SU-DHL-6 (cell line): ENCODE measurements at regions not wholly inside any gene's neighbourhood (a gene's known extent, or its start where the extent isn't known, plus 50 kb on each side); places are given as distances from the start of the nearest gene placed in this dataset.

Experiments
- H2AFZ ChIP-seq: fragments of 200-600 bp; sonication (generic); 2 replicates; pipeline ENCODE4 v1.6.1; 2014; ENCODE audit warnings: low read depth, mild to moderate bottlenecking, moderate library complexity, mixed read lengths, antibody characterized with exemption, low read length; ENCODE audit not compliant: severe bottlenecking
- H3F3A ChIP-seq: fragments of 200-600 bp; shearing (Covaris generic); 2 replicates; pipeline ENCODE4 v1.6.0; 2016; ENCODE audit warnings: antibody characterized with exemption, mild to moderate bottlenecking; ENCODE audit not compliant: insufficient read depth
- H3K27ac ChIP-seq: fragments of 200-600 bp; sonication (generic); 2 replicates; pipeline ENCODE4 v1.5.1; 2016; ENCODE audit warnings: low read depth, mild to moderate bottlenecking, low read length, moderate library complexity, mixed read lengths
- H3K27me3 ChIP-seq: fragments of 200-600 bp; sonication (generic), shearing (Covaris generic); 2 replicates; pipeline ENCODE4 v1.6.0; 2014; ENCODE audit warnings: mild to moderate bottlenecking, low read length
- H3K36me3 ChIP-seq: fragments of 200-600 bp; sonication (generic); 2 replicates; pipeline ENCODE4 v1.6.1; 2014; ENCODE audit warnings: mild to moderate bottlenecking, low read length, mixed read lengths
- H3K4me2 ChIP-seq: fragments of 300-600, 200-600 bp; shearing (Covaris generic), sonication (generic); 2 replicates; pipeline ENCODE4 v1.6.0; 2014; ENCODE audit warnings: low read length, low read depth, mild to moderate bottlenecking; ENCODE audit not compliant: poor library complexity, severe bottlenecking
- H3K4me3 ChIP-seq: fragments of 200-600 bp; sonication (generic); 2 replicates; pipeline ENCODE4 v1.5.1; 2014; ENCODE audit warnings: antibody characterized with exemption, low read length, mild to moderate bottlenecking, mixed read lengths; ENCODE audit not compliant: insufficient read depth, poor library complexity, severe bottlenecking
- H3K79me2 ChIP-seq: fragments of 200-600 bp; sonication (generic); 2 replicates; pipeline ENCODE4 v1.6.1; 2014; ENCODE audit warnings: mild to moderate bottlenecking, low read length, moderate library complexity; ENCODE audit not compliant: insufficient read depth
- H3K9ac ChIP-seq: fragments of 200-600 bp; sonication (generic); 2 replicates; pipeline ENCODE4 v1.7.0; 2014; ENCODE audit warnings: mild to moderate bottlenecking, low read length
- H3K9me2 ChIP-seq: fragments of 200-600 bp; sonication (generic); replicated peaks from 2 replicates; pipeline ENCODE4 v1.6.1; 2014; ENCODE audit warnings: low read length; ENCODE audit not compliant: insufficient read depth
- H3K9me3 ChIP-seq: fragments of 200-600 bp; sonication (generic); 2 replicates; pipeline ENCODE4 v1.6.1; 2014; ENCODE audit warnings: low read length, mixed read lengths; ENCODE audit not compliant: insufficient read depth
- H4K20me1 ChIP-seq: fragments of 200-600 bp; sonication (generic); 2 replicates; pipeline ENCODE4 v1.6.1; 2014; ENCODE audit warnings: low read depth, mild to moderate bottlenecking, antibody characterized with exemption, low read length, moderate library complexity, mixed read lengths
- EZH2phosphoT487 ChIP-seq: fragments of 200-600 bp; sonication (generic), shearing (Covaris generic); conservative IDR thresholded peaks from 2 replicates; pipeline ENCODE4 v1.6.1; 2018; ENCODE audit warnings: mild to moderate bottlenecking, antibody characterized with exemption, low read length, moderate library complexity, mixed read lengths
- TF ChIP-seq, protein P1 (sequence below): fragments of 200-600 bp; sonication (generic); IDR thresholded peaks from one replicate; pipeline ENCODE4 v1.5.1; 2017; ENCODE audit warnings: antibody characterized with exemption, mild to moderate bottlenecking, low read length, moderate library complexity; ENCODE audit not compliant: insufficient read depth, poor library complexity, severe bottlenecking

DNA sequence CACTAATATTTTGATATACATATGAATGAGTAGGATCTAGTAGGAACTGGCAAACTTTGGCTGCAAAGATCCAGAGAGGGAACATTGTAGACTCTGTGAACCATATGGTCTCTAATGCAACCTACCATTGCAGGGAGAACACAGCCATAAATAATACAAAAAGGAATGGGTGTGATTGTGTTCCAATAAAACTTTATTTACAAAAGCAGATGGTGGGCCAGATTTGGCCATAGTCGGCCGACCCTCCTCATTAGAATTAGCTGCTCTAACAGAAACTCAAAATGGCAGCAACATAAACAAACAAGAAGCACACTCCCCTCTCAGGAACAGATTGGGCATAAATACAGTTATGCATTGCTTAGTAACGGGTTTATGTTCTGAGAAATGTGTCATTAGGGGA lies 198.1 kb upstream of the RBPJ start:
- H4K20me1 ChIP-seq: no peaks in the 10 kb centered on the region
- H3K27ac ChIP-seq: no peak overlapping the region

DNA sequence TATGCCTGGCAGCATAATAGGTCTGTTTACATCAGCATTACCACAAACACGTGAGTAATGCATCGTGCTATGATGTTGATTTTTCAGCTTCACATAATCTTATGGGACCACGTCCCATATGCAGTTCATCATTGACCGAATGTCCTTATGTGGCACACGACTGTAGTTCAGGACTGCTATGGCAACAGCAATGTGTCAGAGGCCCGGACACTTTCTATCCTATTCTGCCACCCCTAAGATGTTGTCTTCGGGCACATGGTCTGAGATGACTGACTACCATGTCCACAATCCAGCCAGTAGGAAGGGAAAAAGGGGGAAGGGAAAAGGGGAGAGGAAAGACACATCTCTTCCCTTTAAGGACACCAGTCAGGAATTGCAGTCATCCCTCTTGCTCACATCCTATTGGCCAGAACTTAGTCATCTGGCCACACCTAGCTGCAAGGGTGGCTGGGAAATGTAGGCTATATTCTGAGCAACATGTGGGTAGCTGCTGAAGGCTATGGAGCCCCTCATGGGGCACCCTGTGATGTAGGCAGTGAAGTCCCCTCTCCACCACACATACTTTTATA lies 196.0 kb upstream of the RBPJ start:
- Histone ChIP-seq H3K27me3 (0 out of 2 replicates have a peak, but pooled peaks cover 3% of the 10 kb centered on the region), H3K9me3 (no peaks in the 10 kb centered on the region), H3K36me3 (no peaks in the 10 kb centered on the region), H3K79me2 (no peaks in the 10 kb centered on the region), H3K9ac (no peak overlapping the region), H2AFZ (no peak overlapping the region), H3F3A (no peaks in the 10 kb centered on the region), H4K20me1 (no peaks in the 10 kb centered on the region), H3K4me2 (no peak overlapping the region), H3K9me2 (no peaks in the 10 kb centered on the region), H3K4me3 (no peak overlapping the region), H3K27ac (no peak overlapping the region)
- TF ChIP-seq, protein P1, sequence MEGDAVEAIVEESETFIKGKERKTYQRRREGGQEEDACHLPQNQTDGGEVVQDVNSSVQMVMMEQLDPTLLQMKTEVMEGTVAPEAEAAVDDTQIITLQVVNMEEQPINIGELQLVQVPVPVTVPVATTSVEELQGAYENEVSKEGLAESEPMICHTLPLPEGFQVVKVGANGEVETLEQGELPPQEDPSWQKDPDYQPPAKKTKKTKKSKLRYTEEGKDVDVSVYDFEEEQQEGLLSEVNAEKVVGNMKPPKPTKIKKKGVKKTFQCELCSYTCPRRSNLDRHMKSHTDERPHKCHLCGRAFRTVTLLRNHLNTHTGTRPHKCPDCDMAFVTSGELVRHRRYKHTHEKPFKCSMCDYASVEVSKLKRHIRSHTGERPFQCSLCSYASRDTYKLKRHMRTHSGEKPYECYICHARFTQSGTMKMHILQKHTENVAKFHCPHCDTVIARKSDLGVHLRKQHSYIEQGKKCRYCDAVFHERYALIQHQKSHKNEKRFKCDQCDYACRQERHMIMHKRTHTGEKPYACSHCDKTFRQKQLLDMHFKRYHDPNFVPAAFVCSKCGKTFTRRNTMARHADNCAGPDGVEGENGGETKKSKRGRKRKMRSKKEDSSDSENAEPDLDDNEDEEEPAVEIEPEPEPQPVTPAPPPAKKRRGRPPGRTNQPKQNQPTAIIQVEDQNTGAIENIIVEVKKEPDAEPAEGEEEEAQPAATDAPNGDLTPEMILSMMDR: no peak
- no peak for TF ChIP-seq EZH2phosphoT487

More for the DNA sequence above, 198.1 kb upstream of the RBPJ start:
- H3K4me3 ChIP-seq: no peak overlapping the region
- H3K9me2 ChIP-seq: no peaks in the 10 kb centered on the region
- no peak overlapping the region for H2AFZ ChIP-seq
- no peaks in the 10 kb centered on the region for H3K9me3 ChIP-seq
- H3K27me3 ChIP-seq: 0 out of 2 replicates have a peak, but pooled peaks cover 3% of the 10 kb centered on the region
- H3F3A ChIP-seq: no peaks in the 10 kb centered on the region
- H3K36me3 ChIP-seq: no peaks in the 10 kb centered on the region
- no peak overlapping the region for H3K4me2 ChIP-seq
- H3K9ac ChIP-seq: no peak overlapping the region
- no peaks in the 10 kb centered on the region for H3K79me2 ChIP-seq
- no peak for TF ChIP-seq EZH2phosphoT487
- TF ChIP-seq, protein P1: no peak

DNA sequence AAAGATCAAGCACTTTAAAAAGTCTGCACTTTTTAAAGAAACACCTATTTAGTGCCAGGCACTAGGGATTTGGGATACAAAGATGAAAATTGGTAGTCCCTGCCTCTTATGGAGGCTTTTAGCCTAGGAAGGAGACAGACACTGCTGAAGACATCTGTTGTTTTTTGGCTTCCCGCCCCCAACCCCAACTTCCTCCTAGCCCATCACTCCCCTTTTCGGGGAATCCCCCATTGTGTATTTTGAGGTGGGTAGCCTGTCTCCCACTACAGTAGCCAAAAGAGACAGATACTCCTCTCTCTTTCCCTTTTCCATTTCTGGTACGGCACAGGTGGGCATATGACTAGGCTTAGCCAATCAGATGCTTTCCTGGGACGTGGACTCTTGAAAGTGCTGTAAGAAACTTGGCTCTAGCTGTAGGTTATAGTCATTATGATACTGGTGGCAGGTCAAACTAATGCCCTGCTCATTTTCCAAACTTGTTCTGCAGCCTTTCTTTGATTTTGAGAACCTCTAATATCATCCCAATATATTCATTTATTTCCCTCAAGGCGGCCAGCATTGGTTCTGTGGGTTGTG lies 194.6 kb upstream of the RBPJ start:
- H3K9me3 ChIP-seq: no peaks in the 10 kb centered on the region
- H3K4me3 ChIP-seq: no peak overlapping the region
- H2AFZ ChIP-seq: no peak overlapping the region
- H3K36me3 ChIP-seq: no peaks in the 10 kb centered on the region
- H4K20me1 ChIP-seq: no peaks in the 10 kb centered on the region
- no peak overlapping the region for H3K9ac ChIP-seq
- no peaks in the 10 kb centered on the region for H3K79me2 ChIP-seq
- H3F3A ChIP-seq: no peaks in the 10 kb centered on the region
- H3K27me3 ChIP-seq: 0 out of 2 replicates have a peak, but pooled peaks cover 3% of the 10 kb centered on the region
- TF ChIP-seq, protein P1: no peak
- TF ChIP-seq EZH2phosphoT487: no peak
- H3K27ac ChIP-seq: no peak overlapping the region
- no peaks in the 10 kb centered on the region for H3K9me2 ChIP-seq
- no peak overlapping the region for H3K4me2 ChIP-seq
